GM21367 (cell line): ENCODE measurements at regions not wholly inside any gene's neighbourhood (a gene's known extent, or its start where the extent isn't known, plus 50 kb on each side); places are given as distances from the start of the nearest gene placed in this dataset.

ENCODE experiments used
- ATAC-seq: cut with Tn5 transposase; IDR thresholded peaks from one replicate; pipeline ENCODE4 v1.9.1; 2021; ENCODE audit not compliant: unreplicated experiment

GRCh38 chr9:80571953-80572352 lies 1000.2 kb downstream of the TLE4 start:
- ATAC-seq: no peak

- ATAC-seq: no peak
Observed at GRCh38 chr9:80569236-80569635, 997.5 kb downstream of the TLE4 start.

GRCh38 chr9:80561526-80561925 lies 989.8 kb downstream of the TLE4 start:
- no peak for ATAC-seq

- no peak for ATAC-seq
Observed at GRCh38 chr9:80560976-80561375, 989.2 kb downstream of the TLE4 start.

- ATAC-seq: no peak
Observed at GRCh38 chr9:80557256-80557655, 985.5 kb downstream of the TLE4 start.

- ATAC-seq: no peak
Observed at GRCh38 chr9:80556631-80557030, 984.9 kb downstream of the TLE4 start.

GRCh38 chr9:80555782-80556325 lies 984.1 kb downstream of the TLE4 start:
- no peak for ATAC-seq

GRCh38 chr9:80554856-80555255 lies 983.1 kb downstream of the TLE4 start:
- ATAC-seq: no peak

- ATAC-seq: no peak
Observed at GRCh38 chr9:80554301-80554700, 982.5 kb downstream of the TLE4 start.

GRCh38 chr9:80552931-80553330 lies 981.2 kb downstream of the TLE4 start:
- no peak for ATAC-seq

GRCh38 chr9:80550181-80550580 lies 978.4 kb downstream of the TLE4 start:
- no peak for ATAC-seq

GRCh38 chr9:80547613-80548012 lies 975.8 kb downstream of the TLE4 start:
- no peak for ATAC-seq

- no peak for ATAC-seq
Observed at GRCh38 chr9:80540387-80540786, 968.6 kb downstream of the TLE4 start.

GRCh38 chr9:80538976-80539375 lies 967.2 kb downstream of the TLE4 start:
- ATAC-seq: no peak

- ATAC-seq: no peak
Observed at GRCh38 chr9:80522465-80522864, 950.7 kb downstream of the TLE4 start.

GRCh38 chr9:80521151-80521550 lies 949.4 kb downstream of the TLE4 start:
- no peak for ATAC-seq

- ATAC-seq: no peak
Observed at GRCh38 chr9:80520231-80520630, 948.5 kb downstream of the TLE4 start.

- no peak for ATAC-seq
Observed at GRCh38 chr9:80518441-80518840, 946.7 kb downstream of the TLE4 start.

GRCh38 chr9:80516679-80517078 lies 944.9 kb downstream of the TLE4 start:
- no peak for ATAC-seq

- no peak for ATAC-seq
Observed at GRCh38 chr9:80509358-80509757, 937.6 kb downstream of the TLE4 start.

- ATAC-seq: no peak
Observed at GRCh38 chr9:80507611-80508010, 935.8 kb downstream of the TLE4 start.

- no peak for ATAC-seq
Observed at GRCh38 chr9:80504601-80505230, 933.0 kb downstream of the TLE4 start.

- ATAC-seq: no peak
Observed at GRCh38 chr9:80503671-80504281, 932.0 kb downstream of the TLE4 start.
